Tibial nerve (tissue), 4 donors: ENCODE measurements at regions not wholly inside any gene's neighbourhood (a gene's known extent, or its start where the extent isn't known, plus 50 kb on each side); places are given as distances from the start of the nearest gene placed in this dataset.

Experiments
- DNase-seq, 2 donors: peaks; one replicate each; pipeline ENCODE4 v3.0.0-alpha.2; 2019; ENCODE audit warnings: low spot score in 2 of 2
- H3K27ac ChIP-seq, 4 donors: fragments of 200-600 bp; sonication (generic) in 3 of 4; one replicate each; pipeline ENCODE4 v1.5.1; 2017 to 2019; ENCODE audit warnings: mild to moderate bottlenecking in 1 of 4
- H3K27me3 ChIP-seq, 2 donors: fragments of 200-600 bp; sonication (generic) in 1 of 2; one replicate each; pipeline versions ENCODE4 v1.5.1 to v1.6.0; 2017 to 2019
- H3K36me3 ChIP-seq, 3 donors: fragments of 200-600 bp; sonication (generic); one replicate each; pipeline ENCODE4 v1.5.1; 2018 to 2019
- H3K4me1 ChIP-seq, 4 donors: fragments of 200-600 bp; sonication (generic) in 3 of 4; one replicate each; pipeline ENCODE4 v1.5.1; 2017 to 2019
- H3K4me3 ChIP-seq, 4 donors: fragments of 200-600 bp; sonication (generic) in 3 of 4; one replicate each; pipeline ENCODE4 v1.5.1; 2017 to 2019; ENCODE audit warnings: mild to moderate bottlenecking in 1 of 4, moderate library complexity in 1 of 4
- H3K9me3 ChIP-seq, 4 donors: fragments of 200-600 bp; sonication (generic) in 3 of 4; one replicate each; pipeline ENCODE4 v1.5.1; 2017 to 2019
- EP300 ChIP-seq, 2 donors: sonication (generic); formaldehyde crosslinking; IDR thresholded peaks; one replicate each; pipeline ENCODE4 v1.6.1; 2017; ENCODE audit warnings: antibody characterized with exemption in 2 of 2, mild to moderate bottlenecking in 1 of 2
- POLR2A ChIP-seq, 2 donors: fragments of 450-650 bp; IDR thresholded peaks; one replicate each; pipeline ENCODE4 v1.6.1; 2017; ENCODE audit warnings: antibody characterized with exemption in 2 of 2, mild to moderate bottlenecking in 2 of 2, moderate library complexity in 2 of 2
- WGBS, 2 donors: methylation state at CpG; one replicate each; pipeline ENCODE4 v1.1.5; 2018; 5-methylcytosine and 5-hydroxymethylcytosine counted together
- TF ChIP-seq, protein P1 (sequence below), 5 experiments: fragments of 200-600 bp in 3 of 5; fragments of 450-650 bp in 2 of 5; sonication (generic) in 3 of 5; IDR thresholded peaks; one replicate each; pipeline ENCODE4 v1.5.1; 2016 to 2019; ENCODE audit warnings: antibody characterized with exemption in 5 of 5, mild to moderate bottlenecking in 3 of 5, moderate library complexity in 2 of 5

DNA sequence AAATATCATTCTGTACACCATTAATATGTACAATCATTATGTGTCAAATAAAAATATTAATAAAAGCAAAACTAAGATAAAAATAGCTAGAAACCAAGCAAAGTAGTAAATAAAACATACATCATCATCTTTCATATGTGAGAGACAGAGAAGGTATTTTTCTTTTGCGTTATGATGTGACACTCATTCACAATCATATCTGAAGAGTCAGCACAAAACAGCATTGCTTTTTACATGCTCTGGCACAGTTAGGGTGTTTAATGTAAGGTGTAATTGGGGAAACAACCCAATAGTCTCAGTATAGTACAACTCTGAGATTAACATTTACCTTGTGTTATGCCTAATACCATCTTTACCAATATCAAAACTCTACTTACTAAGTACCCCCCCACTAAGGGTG, 376.6 kb downstream of the TMA16 start:
- no peak for DNase-seq
- Histone ChIP-seq H3K27ac (no peak overlapping the region), H3K36me3 (no peaks in the 10 kb centered on the region), H3K9me3 (no peaks in the 10 kb centered on the region), H3K27me3 (no peaks in the 10 kb centered on the region), H3K4me3 (no peak overlapping the region), H3K4me1 (no peaks in the 10 kb centered on the region)
- WGBS, 2 donors, result 85 to 86% methylated on average over 1 of the region's 1 CpG
- TF ChIP-seq EP300 (IDR thresholded peaks at IDR 0.05), result no peak
- no peak for TF ChIP-seq POLR2A (IDR thresholded peaks at IDR 0.05)
- TF ChIP-seq, protein P1, sequence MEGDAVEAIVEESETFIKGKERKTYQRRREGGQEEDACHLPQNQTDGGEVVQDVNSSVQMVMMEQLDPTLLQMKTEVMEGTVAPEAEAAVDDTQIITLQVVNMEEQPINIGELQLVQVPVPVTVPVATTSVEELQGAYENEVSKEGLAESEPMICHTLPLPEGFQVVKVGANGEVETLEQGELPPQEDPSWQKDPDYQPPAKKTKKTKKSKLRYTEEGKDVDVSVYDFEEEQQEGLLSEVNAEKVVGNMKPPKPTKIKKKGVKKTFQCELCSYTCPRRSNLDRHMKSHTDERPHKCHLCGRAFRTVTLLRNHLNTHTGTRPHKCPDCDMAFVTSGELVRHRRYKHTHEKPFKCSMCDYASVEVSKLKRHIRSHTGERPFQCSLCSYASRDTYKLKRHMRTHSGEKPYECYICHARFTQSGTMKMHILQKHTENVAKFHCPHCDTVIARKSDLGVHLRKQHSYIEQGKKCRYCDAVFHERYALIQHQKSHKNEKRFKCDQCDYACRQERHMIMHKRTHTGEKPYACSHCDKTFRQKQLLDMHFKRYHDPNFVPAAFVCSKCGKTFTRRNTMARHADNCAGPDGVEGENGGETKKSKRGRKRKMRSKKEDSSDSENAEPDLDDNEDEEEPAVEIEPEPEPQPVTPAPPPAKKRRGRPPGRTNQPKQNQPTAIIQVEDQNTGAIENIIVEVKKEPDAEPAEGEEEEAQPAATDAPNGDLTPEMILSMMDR (IDR thresholded peaks at IDR 0.05), result no peak

DNA sequence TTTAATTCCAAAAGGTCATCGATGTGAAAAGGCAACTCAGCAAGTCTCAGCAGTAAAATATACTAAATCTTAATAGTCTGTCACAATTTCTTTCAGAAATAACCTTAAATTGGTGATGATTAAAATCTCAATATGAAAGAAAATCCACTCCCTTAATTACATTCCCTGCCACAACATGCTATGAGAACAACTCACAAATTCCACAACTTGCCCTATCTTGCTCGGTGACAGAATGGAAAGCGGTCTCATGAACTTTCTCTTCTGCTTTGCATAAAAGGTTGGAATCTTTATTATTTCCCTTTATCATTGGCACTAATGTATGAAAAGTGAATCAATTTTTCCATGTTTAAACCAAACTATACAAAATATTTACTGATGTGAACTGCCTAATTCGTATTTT, 380.8 kb downstream of the TMA16 start:
- TF ChIP-seq EP300 (IDR thresholded peaks at IDR 0.05) (no peak), POLR2A (IDR thresholded peaks at IDR 0.05) (no peak)
- TF ChIP-seq, protein P1 (IDR thresholded peaks at IDR 0.05), result no peak
- Histone ChIP-seq H3K4me3 (no peak overlapping the region), H3K36me3 (no peaks in the 10 kb centered on the region), H3K27ac (no peak overlapping the region), H3K9me3 (no peaks in the 10 kb centered on the region), H3K4me1 (no peaks in the 10 kb centered on the region), H3K27me3 (no peaks in the 10 kb centered on the region)
- DNase-seq, result no peak
- 87 to 88% methylated on average over 4 of the region's 4 CpGs for WGBS, 2 donors

DNA sequence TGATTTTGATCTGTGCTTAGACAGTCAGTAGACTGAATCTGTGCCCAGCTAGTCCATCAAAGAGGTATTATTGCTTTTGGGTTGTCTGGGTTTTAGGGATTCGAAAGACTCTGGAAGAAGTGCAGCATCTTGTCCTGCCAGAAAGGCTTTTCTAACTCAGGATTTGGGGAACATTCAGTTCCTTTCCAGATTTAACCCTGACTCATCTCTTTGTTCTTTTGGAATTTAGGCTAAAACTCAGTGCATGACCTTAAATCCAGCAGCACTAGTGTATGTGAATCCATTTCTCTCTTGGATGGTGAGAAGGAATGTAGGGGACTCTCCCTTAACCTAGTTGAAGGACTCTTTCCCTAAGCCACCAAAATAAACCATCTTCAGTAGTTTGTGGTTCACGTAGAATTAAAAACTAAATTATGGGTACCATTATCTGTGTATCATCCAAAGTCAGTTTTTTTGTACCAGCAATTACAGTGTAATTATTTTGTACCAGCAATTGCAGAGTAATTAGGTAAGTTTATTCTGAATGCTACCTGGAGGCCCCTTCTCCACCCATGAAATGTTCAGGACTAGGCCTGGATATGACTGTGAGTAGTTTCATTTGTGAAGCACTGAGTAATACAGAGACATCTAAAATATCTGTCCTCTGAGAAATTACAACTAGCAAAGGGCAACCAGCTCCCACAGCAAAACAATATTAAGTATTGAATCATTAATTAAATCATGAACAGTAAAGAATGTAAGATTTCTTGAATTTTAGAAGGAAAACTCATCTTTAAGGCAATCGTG, 384.0 kb downstream of the TMA16 start:
- no peaks in the 10 kb centered on the region for H3K4me1 ChIP-seq
- H3K9me3 ChIP-seq, result no peaks in the 10 kb centered on the region
- 66 to 72% methylated on average over 3 of the region's 3 CpGs for WGBS, 2 donors
- no peak overlapping the region for H3K27ac ChIP-seq
- TF ChIP-seq, protein P1 (IDR thresholded peaks at IDR 0.05), result no peak
- TF ChIP-seq POLR2A (IDR thresholded peaks at IDR 0.05) (no peak), EP300 (IDR thresholded peaks at IDR 0.05) (no peak)
- H3K27me3 ChIP-seq, result no peaks in the 10 kb centered on the region
- H3K36me3 ChIP-seq, result no peaks in the 10 kb centered on the region
- DNase-seq, result no peak
- no peak overlapping the region for H3K4me3 ChIP-seq

GRCh38 chr4:163892417-163892816, 397.9 kb downstream of the TMA16 start:
- no peak for TF ChIP-seq POLR2A (IDR thresholded peaks at IDR 0.05)
- TF ChIP-seq, protein P1 (IDR thresholded peaks at IDR 0.05), result no peak
- no peak for TF ChIP-seq EP300 (IDR thresholded peaks at IDR 0.05)

DNA sequence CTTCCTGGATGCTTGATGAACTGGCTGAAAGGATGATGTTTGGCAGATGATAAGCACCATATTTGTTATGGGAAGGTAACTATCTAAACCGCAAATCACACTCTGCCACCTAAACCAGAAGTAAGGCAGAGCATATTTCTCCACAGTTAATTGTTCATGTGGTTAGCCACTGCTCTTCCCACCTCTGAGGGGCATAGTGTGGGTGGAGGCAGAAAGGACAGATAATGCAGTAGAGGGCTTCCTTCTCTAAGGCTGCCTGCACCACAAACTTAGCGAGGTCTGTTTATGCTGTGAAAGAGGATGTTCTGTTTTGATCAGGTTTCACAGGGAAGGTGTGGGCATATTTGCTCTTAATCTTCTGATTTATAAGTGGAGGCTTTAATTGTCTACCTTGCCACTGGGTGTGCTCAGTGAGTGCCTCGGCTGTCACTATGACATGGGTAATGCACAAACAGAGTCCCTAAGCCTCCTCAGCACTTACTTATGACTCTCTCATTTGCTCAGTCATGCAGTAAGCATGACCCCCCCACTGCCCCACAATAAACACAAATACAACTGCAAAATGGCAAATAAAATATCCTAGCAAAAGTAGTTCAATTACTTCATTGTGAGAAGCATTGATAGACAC, 401.0 kb downstream of the TMA16 start:
- no peak overlapping the region for H3K4me3 ChIP-seq
- no peaks in the 10 kb centered on the region for H3K9me3 ChIP-seq
- no peak overlapping the region for H3K27ac ChIP-seq
- WGBS, 2 donors, result 64 to 74% methylated on average over 3 of the region's 3 CpGs
- no peak for DNase-seq
- no peaks in the 10 kb centered on the region for H3K36me3 ChIP-seq
- no peaks in the 10 kb centered on the region for H3K4me1 ChIP-seq
- TF ChIP-seq EP300 (IDR thresholded peaks at IDR 0.05), result no peak
- TF ChIP-seq, protein P1 (IDR thresholded peaks at IDR 0.05), result no peak
- no peak for TF ChIP-seq POLR2A (IDR thresholded peaks at IDR 0.05)
- H3K27me3 ChIP-seq, result no peaks in the 10 kb centered on the region

More at GRCh38 chr4:163892417-163892816, 397.9 kb downstream of the TMA16 start:
- no peak overlapping the region for H3K4me3 ChIP-seq
- no peak for DNase-seq
- H3K9me3 ChIP-seq, result no peaks in the 10 kb centered on the region
- H3K27me3 ChIP-seq, result no peaks in the 10 kb centered on the region
- no peaks in the 10 kb centered on the region for H3K36me3 ChIP-seq
- no peak overlapping the region for H3K27ac ChIP-seq
- no peaks in the 10 kb centered on the region for H3K4me1 ChIP-seq
